Fibroblast of skin of left biceps (primary cell): ENCODE measurements at regions not wholly inside any gene's neighbourhood (a gene's known extent, or its start where the extent isn't known, plus 50 kb on each side); places are given as distances from the start of the nearest gene placed in this dataset.
A peak's percentile ranks its signal among the peaks of the same experiment; 100 is the strongest.

Experiments
- DNase-seq, 2 experiments: peaks; one replicate each; pipeline ENCODE4 v3.0.0-alpha.2; 2013; ENCODE audit warnings: low read depth in 2 of 2

DNA sequence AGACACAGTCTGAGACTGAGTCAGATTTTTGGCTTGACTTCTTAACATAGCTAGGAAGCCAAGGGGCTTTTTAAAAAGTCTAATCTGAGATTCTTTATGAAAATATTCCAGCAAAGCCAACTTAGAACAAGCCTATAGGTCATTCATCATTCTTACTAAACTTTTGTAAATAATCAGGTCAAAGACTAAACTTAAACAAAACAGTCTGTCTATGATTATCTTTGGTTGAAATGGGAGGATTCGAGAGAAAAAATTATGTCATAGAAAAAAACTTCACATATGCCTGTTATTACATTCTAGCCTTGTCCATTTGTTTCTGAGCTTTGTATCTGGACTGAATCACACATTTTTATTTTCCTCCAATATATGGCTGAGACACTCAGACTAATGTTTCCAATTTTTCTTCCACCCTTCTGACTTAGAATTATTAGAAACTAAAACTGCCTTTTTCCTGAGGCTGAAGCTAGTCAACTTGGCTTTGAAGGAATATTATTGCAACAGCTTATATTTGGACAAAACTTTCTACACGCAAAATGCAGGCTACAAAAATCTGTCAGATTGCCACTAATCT lies 83.3 kb downstream of the ETS2 start:
- DNase-seq: peak; percentile 35 to 42

DNA sequence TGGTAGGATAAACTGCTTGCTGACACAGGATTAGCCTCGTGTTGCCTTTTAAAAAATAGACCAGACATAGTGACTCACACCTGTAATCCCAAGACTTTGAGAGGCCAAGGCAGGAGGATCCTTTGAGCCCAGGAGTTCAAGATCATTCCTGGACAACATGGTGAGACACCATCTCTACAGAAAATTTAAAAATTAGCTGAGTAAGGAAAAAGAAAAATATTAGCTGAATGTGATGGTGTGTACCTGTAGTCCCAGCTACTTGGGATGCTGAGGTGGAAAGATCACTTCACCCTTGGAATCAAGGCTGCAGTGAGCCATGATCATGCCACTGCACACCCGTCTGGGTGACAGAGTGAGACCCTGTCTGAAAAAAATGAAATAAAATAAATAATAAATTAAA lies 82.0 kb downstream of the ETS2 start:
- no peak for DNase-seq

DNA sequence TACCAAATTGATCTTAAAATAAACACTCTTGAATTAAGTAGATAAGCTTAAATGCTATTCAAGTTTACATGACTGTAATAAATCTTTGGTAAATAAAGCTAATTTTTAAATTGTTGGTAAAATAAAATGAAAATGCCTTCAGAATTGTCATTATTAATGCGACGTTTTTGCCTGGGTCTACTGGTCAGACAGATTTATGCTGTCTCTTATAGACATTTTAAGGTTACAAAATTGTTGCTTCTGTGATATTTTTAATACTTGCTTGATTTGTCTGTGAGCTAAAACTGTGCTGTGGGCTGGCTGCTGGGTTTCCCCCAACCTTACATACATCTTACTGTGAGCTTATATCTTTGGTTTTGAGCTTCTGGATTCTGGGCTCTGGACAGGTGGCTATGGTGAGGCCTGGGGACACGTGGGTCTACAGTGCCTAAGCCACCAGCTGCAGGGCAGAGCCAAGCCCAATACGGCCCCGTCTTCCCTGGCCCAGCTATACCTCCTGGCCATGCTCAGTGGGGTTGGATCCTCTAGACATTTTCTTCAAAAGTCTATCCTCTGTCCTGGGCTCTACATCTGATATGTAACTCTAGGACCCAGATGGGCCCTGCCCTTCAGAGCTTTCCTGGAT lies 81.4 kb downstream of the ETS2 start:
- DNase-seq: no peak

DNA sequence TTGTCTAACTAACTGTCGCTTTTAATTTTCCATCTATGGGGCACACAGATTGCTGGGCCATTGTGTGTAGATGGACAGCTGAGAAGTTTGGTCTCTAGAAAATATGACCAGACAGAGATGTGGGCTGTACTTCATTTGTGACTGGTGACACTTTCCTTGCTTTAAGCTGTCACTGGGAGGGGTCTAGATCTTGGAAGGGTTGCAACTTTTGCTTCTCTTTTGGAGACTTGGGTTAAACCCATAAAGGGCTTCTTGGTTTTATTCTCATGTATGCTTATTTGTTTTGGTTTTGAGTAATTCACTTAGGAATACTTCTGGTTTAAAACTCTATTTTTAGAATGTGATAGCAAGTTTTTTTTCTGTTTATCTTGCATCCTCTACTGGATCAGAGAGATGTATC lies 80.2 kb downstream of the ETS2 start:
- no peak for DNase-seq

DNA sequence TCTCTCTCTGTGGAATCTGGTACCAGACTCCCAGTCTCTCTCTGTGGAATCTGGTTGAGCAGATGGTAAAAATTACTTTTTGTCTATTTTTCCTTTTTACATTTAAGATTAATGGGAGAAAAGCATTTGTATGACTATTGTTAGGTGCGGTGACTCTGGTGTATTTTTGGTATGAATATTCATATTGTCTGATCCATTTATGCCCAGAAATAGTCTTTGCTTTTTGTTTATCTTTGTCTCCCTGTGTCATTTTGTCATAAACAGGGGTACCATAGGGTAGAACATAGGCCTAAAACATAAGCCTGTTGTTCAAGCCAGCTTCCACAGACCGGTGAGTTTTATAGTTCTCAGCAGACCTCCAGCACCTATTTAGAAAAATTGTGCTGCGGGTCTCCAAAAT lies 78.7 kb downstream of the ETS2 start:
- DNase-seq: no peak

DNA sequence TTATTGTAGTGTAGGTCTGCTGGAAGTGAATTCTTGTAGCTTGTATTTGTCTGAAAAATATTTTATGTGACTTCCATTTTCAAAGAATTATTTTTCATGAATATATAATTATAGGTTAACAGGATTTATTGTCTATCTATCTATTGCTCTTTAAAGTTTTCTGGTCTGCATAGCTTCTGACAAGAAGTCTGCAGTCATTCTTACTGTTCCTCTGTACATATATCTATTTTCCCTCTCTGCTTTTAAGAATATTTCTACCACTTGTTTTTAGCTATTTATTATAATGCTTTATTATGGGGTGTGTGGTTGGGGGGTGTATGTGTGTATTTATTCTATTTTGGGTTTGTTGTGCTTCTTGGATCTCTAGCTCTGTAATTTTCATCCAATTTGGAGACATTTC lies 77.4 kb downstream of the ETS2 start:
- DNase-seq: no peak

DNA sequence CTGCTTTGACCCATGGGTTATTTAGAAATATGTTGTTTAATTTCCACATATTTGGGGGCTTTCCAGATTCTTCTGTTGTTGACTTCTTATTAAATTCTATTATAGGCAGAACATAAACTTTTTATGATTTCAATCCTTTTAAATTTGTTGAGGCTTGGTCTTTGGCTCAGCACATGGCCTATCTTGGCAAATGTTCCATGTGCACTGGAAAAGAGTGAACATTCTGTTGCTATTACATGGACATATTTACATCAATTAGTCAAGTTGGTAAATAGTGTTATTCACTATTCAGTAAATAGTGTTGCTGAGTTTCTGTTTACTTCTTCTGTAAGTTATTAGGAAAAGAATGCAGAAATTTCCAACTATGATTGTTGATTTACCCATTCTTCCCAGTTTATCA lies 75.4 kb downstream of the ETS2 start:
- DNase-seq: no peak

DNA sequence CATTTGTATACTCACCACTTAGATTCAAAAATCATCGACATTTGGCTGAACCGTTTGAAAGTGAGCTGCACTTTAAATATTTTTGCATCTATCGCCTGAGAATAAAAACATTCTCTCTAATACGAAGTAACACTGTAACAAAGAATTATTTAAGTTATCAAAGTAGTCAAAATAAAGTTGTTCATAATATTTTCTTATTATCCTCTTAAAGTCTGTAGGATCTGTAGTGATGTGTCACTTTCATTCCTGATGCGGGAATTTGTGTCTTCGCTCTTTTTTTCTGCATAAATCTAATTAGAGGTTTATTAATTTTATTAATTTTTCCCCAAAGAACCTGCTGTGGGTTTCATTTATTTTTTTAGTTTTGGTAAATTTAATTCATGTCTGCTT lies 74.8 kb downstream of the ETS2 start:
- DNase-seq: no peak

DNA sequence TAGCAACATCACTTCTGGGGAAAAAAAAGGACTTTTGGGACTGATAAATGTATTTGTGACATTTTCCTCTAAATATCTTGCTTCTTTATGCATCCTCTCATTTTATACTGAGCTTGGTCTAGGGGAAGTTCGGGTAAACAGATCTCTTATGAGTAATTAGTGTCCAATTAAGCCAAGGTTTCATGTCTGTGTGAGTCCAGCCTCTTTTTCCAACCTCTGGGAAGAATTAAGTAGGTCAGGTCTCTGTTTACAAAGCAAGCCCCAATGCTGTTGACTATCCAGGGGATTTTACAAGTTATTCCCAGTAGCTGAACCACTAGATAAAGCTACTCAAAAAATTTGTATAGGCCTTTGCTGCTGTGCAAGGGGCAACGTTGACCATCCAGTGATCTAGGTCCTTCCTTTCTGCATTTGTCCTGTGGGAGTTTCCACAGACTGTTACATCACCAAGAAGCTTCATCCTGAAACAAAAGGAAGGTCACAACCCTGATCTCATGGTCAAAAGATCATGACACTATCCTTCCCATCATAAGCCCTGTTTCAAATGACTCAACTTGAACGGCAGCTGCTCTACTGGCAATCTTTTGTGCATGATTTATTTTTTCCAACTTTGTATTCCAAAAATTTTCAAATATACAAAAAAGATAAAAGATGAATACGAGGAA lies 74.3 kb downstream of the ETS2 start:
- DNase-seq: no peak

DNA sequence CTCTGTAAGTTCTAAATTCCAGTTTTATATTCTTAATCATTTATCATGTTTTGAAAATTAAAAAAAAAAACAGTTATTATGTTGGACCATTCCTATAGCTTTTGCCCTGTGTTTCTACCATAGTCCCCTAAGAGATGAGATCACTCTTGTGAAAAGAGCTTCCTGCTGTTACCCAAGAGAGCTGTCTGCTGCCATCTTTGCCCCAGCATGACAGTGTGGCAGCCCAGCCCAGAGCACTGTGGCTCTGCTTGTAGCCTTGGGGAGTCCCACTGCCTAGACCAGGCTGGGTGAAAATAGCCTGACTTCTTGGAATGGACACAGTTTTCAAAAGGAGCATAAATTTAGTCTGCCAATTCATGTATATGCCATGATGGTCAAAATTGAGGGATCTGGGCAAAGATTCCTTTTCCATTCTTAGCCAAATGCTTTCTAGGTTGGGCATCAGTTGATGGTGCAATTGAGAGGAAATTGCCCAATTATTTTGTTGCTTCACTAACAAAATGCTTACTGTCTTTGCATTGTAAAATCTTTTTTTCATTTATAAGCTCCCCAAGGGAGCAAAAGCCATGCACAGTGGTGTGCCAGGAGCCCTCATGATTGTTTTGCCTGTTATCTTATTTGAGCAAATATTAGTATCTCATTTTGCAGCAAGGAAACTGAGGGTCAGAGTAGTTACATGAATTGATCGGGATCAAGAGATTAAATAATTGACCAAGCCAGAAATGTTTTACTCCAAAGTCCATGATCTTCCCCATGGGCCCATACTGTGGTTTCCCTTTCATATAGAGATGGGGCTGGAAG lies 72.8 kb downstream of the ETS2 start:
- DNase-seq: no peak

DNA sequence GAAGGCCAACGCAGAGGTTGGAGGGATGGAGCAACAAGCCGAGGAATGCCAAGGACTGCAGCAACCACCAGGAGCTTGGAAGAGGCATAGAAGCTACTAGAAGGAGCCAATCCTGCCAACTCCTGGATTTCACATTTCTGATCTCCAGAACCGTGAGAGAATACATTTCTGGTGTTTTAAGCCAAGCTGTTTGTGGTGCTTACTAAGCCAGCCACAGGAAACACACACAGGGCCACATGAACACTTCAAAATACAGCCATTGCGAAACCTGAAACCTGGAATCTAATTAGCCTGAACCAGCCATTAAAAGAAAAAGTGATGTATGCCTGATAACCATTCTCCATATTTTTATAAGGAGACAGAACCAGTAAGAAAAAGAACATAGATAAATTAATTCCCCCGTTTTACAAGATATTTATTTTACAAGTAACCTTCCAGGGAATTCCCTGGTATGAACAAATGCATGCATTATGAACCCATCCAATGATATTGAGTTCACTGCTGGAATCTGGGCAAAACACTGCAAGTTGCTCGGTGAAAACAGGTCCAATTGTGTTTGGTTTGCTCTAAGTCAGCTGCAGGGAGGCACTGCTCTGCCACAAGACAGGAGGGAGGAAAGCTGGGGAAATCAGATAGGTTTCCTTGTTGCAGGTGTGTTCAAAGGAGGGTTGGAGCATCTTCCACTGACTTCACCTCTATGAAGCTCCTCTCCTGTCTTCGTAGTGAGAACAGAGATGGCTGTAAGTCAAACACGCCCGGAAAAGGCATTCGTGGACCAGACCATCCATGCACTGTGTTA lies 70.2 kb downstream of the ETS2 start:
- no peak for DNase-seq
